ENCODE measurements at regions not wholly inside any gene's neighbourhood (a gene's known extent, or its start where the extent isn't known, plus 50 kb on each side); places are given as distances from the start of the nearest gene placed in this dataset.

DNA sequence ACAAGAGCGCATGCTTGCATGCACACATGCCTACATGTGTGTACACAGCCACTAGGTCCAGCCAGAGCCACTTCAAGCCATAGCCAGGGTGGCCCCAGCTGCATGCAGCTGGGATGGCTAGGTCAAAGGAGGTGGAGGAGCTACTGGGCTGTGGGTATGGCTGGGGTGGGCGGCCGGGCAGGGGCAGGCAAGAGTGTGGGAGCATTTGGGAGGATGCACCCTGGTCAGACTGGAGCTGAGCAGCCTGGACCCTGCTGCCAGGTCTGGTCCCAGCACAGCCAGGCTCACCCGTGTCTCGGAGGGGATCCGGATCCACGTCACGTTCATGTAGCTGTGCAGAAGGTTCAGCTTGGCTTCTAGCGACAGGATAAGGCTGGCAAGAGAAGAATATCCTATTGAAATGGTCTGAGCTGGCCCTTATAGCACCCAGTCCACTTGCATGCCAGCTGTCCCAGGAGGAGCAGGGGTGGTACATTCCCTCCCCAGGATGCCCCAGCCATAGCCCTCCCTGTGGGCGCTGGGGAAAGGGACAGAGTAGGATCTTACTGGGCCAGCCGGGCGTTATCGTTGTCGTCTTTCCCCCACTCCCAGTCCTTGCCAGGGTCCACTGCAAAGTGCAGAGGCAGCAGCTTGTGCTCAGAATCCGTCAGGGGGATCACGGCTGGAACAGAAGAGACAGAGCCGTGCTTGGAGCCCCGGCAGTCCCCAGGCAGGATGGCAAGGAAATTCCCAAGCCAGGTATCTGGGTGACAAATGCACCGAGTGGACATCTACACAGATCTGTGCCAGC, 160.5 kb downstream of the KLF13 start (continued):
- TF ChIP-seq ATF2 (IDR thresholded peaks at IDR 0.05; ENCODE audit: low read length) (no peak), RFX5 (IDR thresholded peaks at IDR 0.05; ENCODE audit: low read depth, low read length) (no peak)

DNA sequence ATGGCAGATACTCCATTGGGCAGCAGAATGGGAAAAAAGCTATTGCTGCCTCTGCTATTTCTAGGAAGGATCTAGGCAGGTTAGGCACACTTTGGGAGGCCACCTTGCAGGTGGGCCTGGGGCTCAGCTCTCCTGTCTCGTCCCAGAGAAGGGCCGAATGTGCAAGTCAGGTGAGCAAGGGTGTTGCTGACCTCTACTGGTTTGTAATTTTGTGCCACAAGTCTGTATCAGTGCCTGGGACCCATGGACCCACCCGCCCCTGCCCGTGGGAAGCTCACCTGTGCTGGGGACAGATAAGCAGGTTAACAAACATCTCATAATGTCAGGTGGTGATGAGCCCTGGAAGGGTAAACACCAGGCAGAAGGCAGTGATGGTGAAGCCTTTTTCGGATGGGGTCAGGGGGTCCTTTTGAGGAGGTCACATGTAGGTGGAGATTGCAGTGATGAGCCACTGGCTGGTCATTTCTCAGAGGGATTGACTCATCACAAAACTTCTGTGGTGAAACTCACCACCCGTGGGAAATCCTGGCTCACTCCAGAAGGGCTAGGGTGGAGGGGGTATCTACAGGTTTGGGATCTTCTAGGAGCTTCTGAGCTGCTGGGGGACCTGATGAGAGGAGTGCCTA, 161.3 kb downstream of the KLF13 start:
- no peaks in the 10 kb centered on the region for H3K79me2 ChIP-seq (ENCODE audit: control insufficient read depth, insufficient read depth, low read length)
- intact Hi-C loops (cut with micrococcal nuclease; ENCODE audit: unreplicated experiment), result loop anchor here (1.0 to 10.0 kb wide), 9 partner anchors 45 to 503 kb away; partner anchors contain the start of gene KLF13
- ChIA-PET CTCF (interaction anchor here (0.6 to 6.3 kb wide), 65 partner anchors 10 to 629 kb away, joined by 3 to 336 read pairs (median 5); partner anchors contain the start of gene KLF13), RAD21 (ENCODE audit: unreplicated experiment) (interaction anchor here (0.6 to 6.4 kb wide), 48 partner anchors 9 to 822 kb away, joined by 3 to 213 read pairs (median 4); partner anchors contain the start of genes FAN1 and KLF13), POLR2A (interaction anchor here (0.6 to 1.9 kb wide), 7 partner anchors 14 to 318 kb away, joined by 3 to 8 read pairs (median 4); no protein-coding TSS in a partner anchor), SMC1A (ENCODE audit: uncharacterized antibody, unreplicated experiment) (interaction anchor here (0.9 to 6.4 kb wide), 48 partner anchors 13 to 826 kb away, joined by 3 to 166 read pairs (median 5); no protein-coding TSS in a partner anchor)
- H3K9ac ChIP-seq (ENCODE audit: control insufficient read depth, insufficient read depth, low read length), result no peak overlapping the region
- no peak overlapping the region for H3K4me3 ChIP-seq
- ATAC-seq (peak; percentile 78), FAIRE-seq (no peak), DNase-seq (ENCODE audit: low read depth, low spot score) (peak; percentile 61)
- no peaks in the 10 kb centered on the region for H3K27me3 ChIP-seq (replicated peaks in 1 of 2; ENCODE audit: control insufficient read depth in 2 of 2, insufficient read depth in 2 of 2, low read length in 1 of 2)
- H3K4me2 ChIP-seq (ENCODE audit: control insufficient read depth, insufficient read depth), result peak overlapping the region; percentile 70
- in situ Hi-C loops (cut with MboI), result loop anchor here (5.0 kb wide), 3 partner anchors 51 to 286 kb away; no protein-coding TSS in a partner anchor
- no peaks in the 10 kb centered on the region for H4K20me1 ChIP-seq (ENCODE audit: control insufficient read depth, insufficient read depth)
- BruUV-seq (replicated peaks), result no TSS peak
- peak overlapping the region; percentile 40; the same call in 1 of the 2 replicates for H2AFZ ChIP-seq (ENCODE audit: control insufficient read depth, low read depth, low read length)
- H3K36me3 ChIP-seq (ENCODE audit: control insufficient read depth in 2 of 2, insufficient read depth in 2 of 2, low read length in 1 of 2), result no peaks in the 10 kb centered on the region
- H3K9me3 ChIP-seq (replicated peaks; ENCODE audit: control insufficient read depth, insufficient read depth, low read length), result peaks cover 8% of the 10 kb centered on the region
- H3K4me1 ChIP-seq (ENCODE audit: control insufficient read depth, insufficient read depth, low read length), result peaks cover 18% of the 10 kb centered on the region
- WGBS (ENCODE audit: insufficient coverage, insufficient replicate concordance, low lambda C conversion rate, missing lambda C conversion rate), result 12% methylated on average over 6 of the region's 6 CpGs
- peak overlapping the region; percentile 49 for H3K27ac ChIP-seq (ENCODE audit: control insufficient read depth, insufficient read depth)
- TF ChIP-seq BHLHE40 (IDR thresholded peaks at IDR 0.05; ENCODE audit: borderline replicate concordance in 1 of 2, low read depth in 2 of 2, low read length in 1 of 2) (peak; percentile 11 to 14; a peak in 1 of 4 replicates), NFYA (IDR thresholded peaks at IDR 0.05; ENCODE audit: borderline replicate concordance, low read depth, low read length) (no peak), BCL11A (IDR thresholded peaks at IDR 0.05; ENCODE audit: low read depth, low read length) (0 out of 2 replicates have a peak, but pooled peaks have one; percentile 14), BRCA1 (IDR thresholded peaks at IDR 0.05; ENCODE audit: low read depth, low read length) (no peak), NFIC (IDR thresholded peaks at IDR 0.05; ENCODE audit: low read depth, low read length) (0 out of 2 replicates have a peak, but pooled peaks have one; percentile 64), DPF2 (IDR thresholded peaks at IDR 0.05) (peak; percentile 61; the same call in 1 of the 2 replicates), JUNB (IDR thresholded peaks at IDR 0.05) (peak; percentile 70), RFX5 (IDR thresholded peaks at IDR 0.05; ENCODE audit: low read depth, low read length) (no peak), RELA (IDR thresholded peaks at IDR 0.05; ENCODE audit: borderline replicate concordance, partially characterized antibody) (no peak), FOS (IDR thresholded peaks at IDR 0.05; ENCODE audit: borderline replicate concordance, extremely low read depth, insufficient read length) (no peak), MEF2B (IDR thresholded peaks at IDR 0.05; ENCODE audit: partially characterized antibody, poor library complexity, severe bottlenecking) (peak; percentile 79), NR2F1 (conservative IDR thresholded peaks at IDR 0.05) (peak; percentile 94), GATAD2B (conservative IDR thresholded peaks at IDR 0.05; ENCODE audit: low read depth) (no peak), USF2 (IDR thresholded peaks at IDR 0.05; ENCODE audit: borderline replicate concordance, low read depth, low read length) (peak; percentile 29; the same call in 1 of the 2 replicates)
- TF ChIP-seq, protein P1, sequence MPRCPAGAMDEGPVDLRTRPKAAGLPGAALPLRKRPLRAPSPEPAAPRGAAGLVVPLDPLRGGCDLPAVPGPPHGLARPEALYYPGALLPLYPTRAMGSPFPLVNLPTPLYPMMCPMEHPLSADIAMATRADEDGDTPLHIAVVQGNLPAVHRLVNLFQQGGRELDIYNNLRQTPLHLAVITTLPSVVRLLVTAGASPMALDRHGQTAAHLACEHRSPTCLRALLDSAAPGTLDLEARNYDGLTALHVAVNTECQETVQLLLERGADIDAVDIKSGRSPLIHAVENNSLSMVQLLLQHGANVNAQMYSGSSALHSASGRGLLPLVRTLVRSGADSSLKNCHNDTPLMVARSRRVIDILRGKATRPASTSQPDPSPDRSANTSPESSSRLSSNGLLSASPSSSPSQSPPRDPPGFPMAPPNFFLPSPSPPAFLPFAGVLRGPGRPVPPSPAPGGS (IDR thresholded peaks at IDR 0.05; ENCODE audit: borderline replicate concordance, insufficient read depth, low read depth, low read length, poor library complexity, severe bottlenecking), result peak; percentile 41

Data from GM12878 (cell line).